ENCODE measurements at regions not wholly inside any gene's neighbourhood (a gene's known extent, or its start where the extent isn't known, plus 50 kb on each side); places are given as distances from the start of the nearest gene placed in this dataset.

GRCh38 chr2:100716581-100716980, 103.4 kb upstream of the NPAS2 start:
- Histone ChIP-seq H3K4me3 (ENCODE audit: low read length) (no peak overlapping the region), H3K9me3 (ENCODE audit: control insufficient read depth, low read depth, low read length) (no peaks in the 10 kb centered on the region), H3K27ac (ENCODE audit: low read length) (no peak overlapping the region), H3K36me3 (ENCODE audit: control insufficient read depth, insufficient read depth, low read length) (no peaks in the 10 kb centered on the region), H3K4me1 (ENCODE audit: control insufficient read depth, insufficient read depth, low read length) (peaks cover 7% of the 10 kb centered on the region), H3K27me3 (ENCODE audit: control insufficient read depth, insufficient read depth, low read length) (no peaks in the 10 kb centered on the region)
- WGBS (ENCODE audit: insufficient coverage, low lambda C conversion rate) = no CpG with 5 or more reads among the region's 2 CpGs
- no peak for DNase-seq

- peak; percentile 67 to 90 for DNase-seq
- H3K27me3 ChIP-seq (ENCODE audit: control insufficient read depth, insufficient read depth, low read length) = no peaks in the 10 kb centered on the region
- no peaks in the 10 kb centered on the region for H3K9me3 ChIP-seq (ENCODE audit: control insufficient read depth, low read depth, low read length)
- no peaks in the 10 kb centered on the region for H3K36me3 ChIP-seq (ENCODE audit: control insufficient read depth, insufficient read depth, low read length)
- H3K27ac ChIP-seq (ENCODE audit: low read length) = peak overlapping the region; percentile 23
- no peak overlapping the region for H3K4me3 ChIP-seq (ENCODE audit: low read length)
- no CpG with 5 or more reads among the region's 3 CpGs for WGBS (ENCODE audit: insufficient coverage, low lambda C conversion rate)
- H3K4me1 ChIP-seq (ENCODE audit: control insufficient read depth, insufficient read depth, low read length) = peaks cover 7% of the 10 kb centered on the region
Observed at GRCh38 chr2:100718065-100718629, 101.8 kb upstream of the NPAS2 start.

DNA sequence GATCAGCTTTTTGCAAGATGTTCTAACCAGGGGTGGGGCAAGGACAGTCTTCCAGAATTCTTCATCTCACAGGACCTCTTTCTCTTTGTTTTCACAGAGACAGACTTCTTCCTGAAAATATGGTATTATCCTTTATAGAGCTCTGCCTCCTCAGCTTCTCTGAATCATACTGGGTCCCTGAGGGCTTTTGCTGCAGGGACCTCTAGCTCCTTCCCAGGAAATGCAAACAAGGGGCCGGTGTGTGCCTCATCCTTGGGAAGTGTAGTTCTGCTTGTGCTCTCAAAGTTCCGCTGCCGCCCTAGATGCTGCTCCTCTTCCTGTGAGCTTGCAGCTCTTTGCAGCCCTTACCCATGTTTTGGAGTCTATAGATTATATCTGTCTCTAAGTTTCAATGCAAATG, 99.5 kb upstream of the NPAS2 start:
- Histone ChIP-seq H3K9me3 (ENCODE audit: control insufficient read depth, low read depth, low read length) (no peaks in the 10 kb centered on the region), H3K36me3 (ENCODE audit: control insufficient read depth, insufficient read depth, low read length) (no peaks in the 10 kb centered on the region), H3K27ac (ENCODE audit: low read length) (no peak overlapping the region), H3K4me3 (ENCODE audit: low read length) (no peak overlapping the region), H3K4me1 (ENCODE audit: control insufficient read depth, insufficient read depth, low read length) (peaks cover 7% of the 10 kb centered on the region), H3K27me3 (ENCODE audit: control insufficient read depth, insufficient read depth, low read length) (no peaks in the 10 kb centered on the region)
- no CpG with 5 or more reads among the region's 3 CpGs for WGBS (ENCODE audit: insufficient coverage, low lambda C conversion rate)
- no peak for DNase-seq

- H3K27me3 ChIP-seq (ENCODE audit: control insufficient read depth, insufficient read depth, low read length) = no peaks in the 10 kb centered on the region
- no peak overlapping the region for H3K27ac ChIP-seq (ENCODE audit: low read length)
- peaks cover 7% of the 10 kb centered on the region for H3K4me1 ChIP-seq (ENCODE audit: control insufficient read depth, insufficient read depth, low read length)
- WGBS (ENCODE audit: insufficient coverage, low lambda C conversion rate) = no CpG with 5 or more reads among the region's 5 CpGs
- no peak overlapping the region for H3K4me3 ChIP-seq (ENCODE audit: low read length)
- H3K36me3 ChIP-seq (ENCODE audit: control insufficient read depth, insufficient read depth, low read length) = no peaks in the 10 kb centered on the region
- H3K9me3 ChIP-seq (ENCODE audit: control insufficient read depth, low read depth, low read length) = no peaks in the 10 kb centered on the region
- DNase-seq = no peak
Observed at GRCh38 chr2:100721693-100722092, 98.2 kb upstream of the NPAS2 start.

GRCh38 chr2:100722125-100722524, 97.8 kb upstream of the NPAS2 start:
- Histone ChIP-seq H3K9me3 (ENCODE audit: control insufficient read depth, low read depth, low read length) (no peaks in the 10 kb centered on the region), H3K36me3 (ENCODE audit: control insufficient read depth, insufficient read depth, low read length) (no peaks in the 10 kb centered on the region), H3K4me3 (ENCODE audit: low read length) (no peak overlapping the region), H3K27ac (ENCODE audit: low read length) (no peak overlapping the region), H3K27me3 (ENCODE audit: control insufficient read depth, insufficient read depth, low read length) (no peaks in the 10 kb centered on the region), H3K4me1 (ENCODE audit: control insufficient read depth, insufficient read depth, low read length) (peaks cover 7% of the 10 kb centered on the region)
- no peak for DNase-seq
- WGBS (ENCODE audit: insufficient coverage, low lambda C conversion rate) = no CpG with 5 or more reads among the region's 3 CpGs

GRCh38 chr2:100726866-100727265, 93.1 kb upstream of the NPAS2 start:
- Histone ChIP-seq H3K27ac (ENCODE audit: low read length) (no peak overlapping the region), H3K9me3 (ENCODE audit: control insufficient read depth, low read depth, low read length) (no peaks in the 10 kb centered on the region), H3K36me3 (ENCODE audit: control insufficient read depth, insufficient read depth, low read length) (no peaks in the 10 kb centered on the region), H3K4me3 (ENCODE audit: low read length) (no peak overlapping the region), H3K4me1 (ENCODE audit: control insufficient read depth, insufficient read depth, low read length) (no peaks in the 10 kb centered on the region), H3K27me3 (ENCODE audit: control insufficient read depth, insufficient read depth, low read length) (no peaks in the 10 kb centered on the region)
- WGBS (ENCODE audit: insufficient coverage, low lambda C conversion rate) = no CpG with 5 or more reads among the region's 2 CpGs
- DNase-seq = no peak

GRCh38 chr2:100730290-100730868, 89.6 kb upstream of the NPAS2 start:
- Histone ChIP-seq H3K4me3 (ENCODE audit: low read length) (no peak overlapping the region), H3K4me1 (ENCODE audit: control insufficient read depth, insufficient read depth, low read length) (no peaks in the 10 kb centered on the region), H3K9me3 (ENCODE audit: control insufficient read depth, low read depth, low read length) (no peaks in the 10 kb centered on the region), H3K27me3 (ENCODE audit: control insufficient read depth, insufficient read depth, low read length) (no peaks in the 10 kb centered on the region), H3K36me3 (ENCODE audit: control insufficient read depth, insufficient read depth, low read length) (no peaks in the 10 kb centered on the region), H3K27ac (ENCODE audit: low read length) (no peak overlapping the region)
- 40% methylated on average over 1 of the region's 6 CpGs for WGBS (ENCODE audit: insufficient coverage, low lambda C conversion rate)
- DNase-seq = peak; percentile 19 to 38

- WGBS (ENCODE audit: insufficient coverage, low lambda C conversion rate) = 100% methylated on average over 2 of the region's 3 CpGs
- Histone ChIP-seq H3K4me3 (ENCODE audit: low read length) (no peak overlapping the region), H3K27me3 (ENCODE audit: control insufficient read depth, insufficient read depth, low read length) (no peaks in the 10 kb centered on the region), H3K4me1 (ENCODE audit: control insufficient read depth, insufficient read depth, low read length) (no peaks in the 10 kb centered on the region), H3K9me3 (ENCODE audit: control insufficient read depth, low read depth, low read length) (no peaks in the 10 kb centered on the region), H3K27ac (ENCODE audit: low read length) (no peak overlapping the region), H3K36me3 (ENCODE audit: control insufficient read depth, insufficient read depth, low read length) (no peaks in the 10 kb centered on the region)
- DNase-seq = no peak
Observed at GRCh38 chr2:100731535-100731981, 88.4 kb upstream of the NPAS2 start.

DNA sequence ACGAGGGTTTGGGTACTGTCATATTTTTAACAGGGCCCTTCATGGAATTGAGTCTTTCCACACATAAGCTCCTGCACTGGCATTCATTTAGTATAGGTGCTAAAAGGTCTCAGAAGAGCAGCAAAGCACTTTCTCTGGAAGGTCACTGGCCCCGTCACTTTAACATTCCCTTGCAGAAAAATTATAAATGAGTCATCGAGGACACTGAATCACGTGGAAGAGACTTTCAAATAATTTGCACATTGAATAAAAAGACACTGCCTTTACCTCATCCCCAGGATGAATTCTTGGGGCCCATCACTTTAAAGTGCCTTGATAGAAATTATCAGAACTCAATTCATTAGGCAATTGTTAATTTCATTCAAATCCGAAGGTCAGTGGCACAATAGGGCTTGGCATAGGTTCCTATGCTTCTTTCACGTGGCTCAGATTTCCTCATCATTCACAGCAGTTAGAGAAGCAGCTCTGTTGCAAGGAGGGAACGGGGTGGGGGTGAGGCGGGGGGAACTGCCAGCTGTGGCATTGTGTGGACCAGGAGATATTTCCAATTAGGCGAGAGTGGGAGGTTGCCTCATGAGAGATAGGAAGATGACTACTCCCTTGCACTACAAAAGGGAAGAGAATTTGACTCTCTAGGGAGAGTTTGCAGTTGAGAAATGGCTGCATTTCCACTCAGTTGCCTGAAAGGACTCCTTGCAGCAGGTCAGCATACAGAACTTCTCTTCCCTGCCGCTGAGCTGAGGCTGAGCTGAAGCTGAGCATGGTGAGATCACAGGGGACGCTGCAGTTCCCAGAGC, 86.3 kb upstream of the NPAS2 start:
- WGBS (ENCODE audit: insufficient coverage, low lambda C conversion rate) = 39% methylated on average over 2 of the region's 11 CpGs
- Histone ChIP-seq H3K9me3 (ENCODE audit: control insufficient read depth, low read depth, low read length) (no peaks in the 10 kb centered on the region), H3K4me3 (ENCODE audit: low read length) (no peak overlapping the region), H3K27me3 (ENCODE audit: control insufficient read depth, insufficient read depth, low read length) (no peaks in the 10 kb centered on the region), H3K4me1 (ENCODE audit: control insufficient read depth, insufficient read depth, low read length) (no peaks in the 10 kb centered on the region), H3K36me3 (ENCODE audit: control insufficient read depth, insufficient read depth, low read length) (no peaks in the 10 kb centered on the region), H3K27ac (ENCODE audit: low read length) (no peak overlapping the region)
- DNase-seq = peak in 1 of 2 donors; percentile 59

DNA sequence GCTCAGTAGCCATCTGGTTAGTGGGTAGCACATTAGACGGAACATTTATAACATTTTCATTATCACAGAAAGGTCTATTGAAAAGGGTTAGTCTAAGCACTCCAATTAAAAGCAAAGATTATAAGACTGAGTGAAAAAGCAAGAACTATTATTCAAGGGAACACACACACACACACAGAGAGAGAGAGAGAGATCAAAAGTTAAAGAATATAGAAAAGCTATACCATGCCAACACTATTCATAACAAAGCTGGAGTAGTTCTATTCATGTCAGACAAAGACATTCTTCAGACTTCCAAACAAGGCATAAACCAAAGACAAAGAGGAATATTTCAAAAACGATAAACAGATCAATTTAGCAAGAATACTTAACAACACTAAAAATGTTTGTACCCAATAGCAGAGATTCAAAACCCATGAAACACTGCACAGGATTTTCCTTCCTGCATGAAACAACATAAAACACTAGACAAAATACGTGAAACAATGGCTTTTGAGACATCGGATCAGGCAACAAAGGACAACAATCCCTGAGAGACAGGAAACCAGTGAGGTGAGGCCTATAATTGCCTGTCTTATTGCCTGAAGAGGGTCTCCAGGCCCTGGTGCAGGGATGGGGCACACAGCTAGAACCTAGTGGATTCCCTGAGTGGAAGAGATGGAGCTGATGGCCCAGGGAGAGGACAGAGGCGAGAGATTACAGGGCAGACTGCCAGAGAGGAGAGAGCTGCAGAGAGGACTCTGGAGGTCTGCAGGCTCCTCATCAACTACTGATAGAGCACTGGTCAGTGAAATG, 83.6 kb upstream of the NPAS2 start:
- H3K4me1 ChIP-seq (ENCODE audit: control insufficient read depth, insufficient read depth, low read length) = no peaks in the 10 kb centered on the region

More for the DNA sequence above, 83.6 kb upstream of the NPAS2 start:
- Histone ChIP-seq H3K27ac (ENCODE audit: low read length) (no peak overlapping the region), H3K4me3 (ENCODE audit: low read length) (no peak overlapping the region), H3K36me3 (ENCODE audit: control insufficient read depth, insufficient read depth, low read length) (no peaks in the 10 kb centered on the region), H3K27me3 (ENCODE audit: control insufficient read depth, insufficient read depth, low read length) (no peaks in the 10 kb centered on the region), H3K9me3 (ENCODE audit: control insufficient read depth, low read depth, low read length) (no peaks in the 10 kb centered on the region)
- no CpG with 5 or more reads among the region's 5 CpGs for WGBS (ENCODE audit: insufficient coverage, low lambda C conversion rate)
- no peak for DNase-seq
